HepG2 (cell line): ENCODE measurements at regions not wholly inside any gene's neighbourhood (a gene's known extent, or its start where the extent isn't known, plus 50 kb on each side); places are given as distances from the start of the nearest gene placed in this dataset.

Experiments used
- ATAC-seq: fragments of 200-7000 bp; cut with Tn5 transposase; 3 replicates; pipeline ENCODE4 v1.9.1; 2020; ENCODE audit warnings: mild to moderate bottlenecking, moderate library complexity
- BruUV-seq: library from RNA; stranded (reverse); fragments of 400-500 nt; replicated peaks from 2 replicates; lab custom pipeline; 2021; lab: Mats Ljungman, UMichigan
- CTCF ChIA-PET: fragments of 300-600 bp; formaldehyde crosslinking; extraction: SDS; loops from one replicate; lab custom pipeline; 2021; ENCODE audit warnings: low total read pairs, inconsistent platforms, low intra/inter-chr PET ratio; lab: Yijun Ruan, JAX
- POLR2A ChIA-PET: fragments of 350-600 bp; sonication (Branson Sonifier 250); formaldehyde crosslinking; loops from one replicate; lab custom pipeline; 2020; ENCODE audit warnings: antibody characterized with exemption, inconsistent platforms; lab: Yijun Ruan, JAX
- DNase-seq: peaks from one replicate; pipeline ENCODE4 v3.0.0-alpha.2; 2015; ENCODE audit warnings: low spot score
- FAIRE-seq: peaks from 3 replicates; lab custom pipeline; 2011; peaks lifted over from hg19 to GRCh38; lab: Jason Lieb, UNC
- H2AFZ ChIP-seq: one replicate; pipeline ENCODE4 v1.6.1; 2011; ENCODE audit warnings: low read length, inconsistent platforms
- H3K27ac ChIP-seq: fragments of 300-600 bp; 3 replicates; pipeline ENCODE4 v1.8.0; 2011; ENCODE audit warnings: mixed run types, mild to moderate bottlenecking, mixed read lengths, low read length, inconsistent platforms; ENCODE audit not compliant: insufficient read depth; ENCODE audit errors: extremely low read length
- H3K27me3 ChIP-seq, 2 experiments: fragments of 200-600 bp in 1 of 2; 2 replicates in 1 of 2; 3 replicates in 1 of 2; pipeline versions ENCODE4 v1.6.0 to v1.8.0; 2011; ENCODE audit warnings: low read length in 2 of 2, mild to moderate bottlenecking in 2 of 2, moderate library complexity in 2 of 2, inconsistent platforms in 1 of 2; ENCODE audit not compliant: insufficient read depth in 2 of 2, control insufficient read depth in 1 of 2
- H3K36me3 ChIP-seq, 2 experiments: fragments of 200-600 bp in 1 of 2; replicated peaks in 1 of 2; 2 replicates in 1 of 2; 3 replicates in 1 of 2; pipeline versions ENCODE4 v1.5.1 to v1.8.0; 2011; ENCODE audit warnings: low read length in 2 of 2, inconsistent platforms in 1 of 2; ENCODE audit not compliant: insufficient read depth in 2 of 2, control insufficient read depth in 1 of 2
- H3K4me1 ChIP-seq: 2 replicates; pipeline ENCODE4 v1.5.1; 2012; ENCODE audit warnings: low read length, inconsistent platforms; ENCODE audit not compliant: insufficient read depth
- H3K4me2 ChIP-seq: 2 replicates; pipeline ENCODE4 v1.6.0; 2011; ENCODE audit warnings: low read depth, low read length, inconsistent platforms
- H3K4me3 ChIP-seq, 3 experiments: fragments of 200-600 bp in 1 of 3; sonication (generic), shearing (Covaris generic) in 1 of 3; replicated peaks in 1 of 3; 2 replicates each; pipeline ENCODE4 v1.5.1; 2011 to 2016; ENCODE audit warnings: low read length in 3 of 3, inconsistent platforms in 2 of 3, low read depth in 2 of 3, mild to moderate bottlenecking in 2 of 3, control low read depth in 1 of 3, mixed read lengths in 1 of 3; ENCODE audit not compliant: insufficient read depth in 1 of 3
- H3K79me2 ChIP-seq: one replicate; pipeline ENCODE4 v1.6.1; 2011; ENCODE audit warnings: low read length, inconsistent platforms; ENCODE audit not compliant: insufficient read depth
- H3K9ac ChIP-seq: 2 replicates; pipeline ENCODE4 v1.6.0; 2011; ENCODE audit warnings: mild to moderate bottlenecking, low read depth, low read length, inconsistent platforms; ENCODE audit not compliant: insufficient read depth
- H3K9me3 ChIP-seq: 2 replicates; pipeline ENCODE4 v1.5.1; 2012; ENCODE audit warnings: mild to moderate bottlenecking, low read length
- H4K20me1 ChIP-seq: 2 replicates; pipeline ENCODE4 v1.6.0; 2011; ENCODE audit warnings: inconsistent platforms, mild to moderate bottlenecking, low read length, moderate library complexity; ENCODE audit not compliant: insufficient read depth
- CEBPB ChIP-seq: IDR thresholded peaks from 2 replicates; pipeline ENCODE4 v1.6.1; 2011; ENCODE audit warnings: low read depth, low read length, improper control_type of control experiment, borderline replicate concordance
- KDM5A ChIP-seq: fragments of 200-600 bp; sonication (generic); IDR thresholded peaks from 2 replicates; pipeline ENCODE4 v1.7.0; 2018; ENCODE audit warnings: antibody characterized with exemption, mild to moderate bottlenecking, low read length, borderline replicate concordance
- POLR2A ChIP-seq, 2 experiments: IDR thresholded peaks; 2 replicates each; pipeline ENCODE4 v1.6.1; 2011; ENCODE audit warnings: low read depth in 2 of 2, low read length in 2 of 2, mild to moderate bottlenecking in 1 of 2, moderate library complexity in 1 of 2; ENCODE audit not compliant: insufficient read depth in 1 of 2
- RFXAP ChIP-seq: sonication (generic); formaldehyde crosslinking; IDR thresholded peaks from 2 replicates; pipeline ENCODE4 v1.4.0; 2020; ENCODE audit warnings: missing genetic modification reagents, borderline replicate concordance
- SIX1 ChIP-seq: sonication (generic); formaldehyde crosslinking; IDR thresholded peaks from 2 replicates; pipeline ENCODE4 v1.4.0; 2020; ENCODE audit warnings: missing genetic modification reagents, borderline replicate concordance
- STAT5B ChIP-seq: sonication (generic); formaldehyde crosslinking; IDR thresholded peaks from 2 replicates; pipeline ENCODE4 v1.4.0; 2020; ENCODE audit warnings: missing genetic modification reagents
- ZNF230 ChIP-seq: sonication (generic); formaldehyde crosslinking; IDR thresholded peaks from 2 replicates; pipeline ENCODE4 v1.4.0; 2020; ENCODE audit warnings: mild to moderate bottlenecking, missing genetic modification reagents
- ZNF432 ChIP-seq: sonication (generic); formaldehyde crosslinking; IDR thresholded peaks from 2 replicates; pipeline ENCODE4 v1.5.0; 2020; ENCODE audit warnings: missing genetic modification reagents, mild to moderate bottlenecking, borderline replicate concordance
- WGBS: methylation state at CpG from one replicate; pipeline ENCODE4 v1.1.6; 2017; ENCODE audit warnings: low lambda C conversion rate; 5-methylcytosine and 5-hydroxymethylcytosine counted together
- in situ Hi-C: cut with HindIII; loops from 2 replicates; pipeline ENCODE4 v1.10.0; 2017; ENCODE audit warnings: low pct_unique_long_range_greater_than_20kb; ENCODE audit not compliant: extremely low pct_ligation_motif_present
- intact Hi-C: fragments of 100-400 bp; cut with micrococcal nuclease; formaldehyde crosslinking; loops from one replicate; pipeline ENCODE4 v1.10.0; 2022; ENCODE audit not compliant: unreplicated experiment

DNA sequence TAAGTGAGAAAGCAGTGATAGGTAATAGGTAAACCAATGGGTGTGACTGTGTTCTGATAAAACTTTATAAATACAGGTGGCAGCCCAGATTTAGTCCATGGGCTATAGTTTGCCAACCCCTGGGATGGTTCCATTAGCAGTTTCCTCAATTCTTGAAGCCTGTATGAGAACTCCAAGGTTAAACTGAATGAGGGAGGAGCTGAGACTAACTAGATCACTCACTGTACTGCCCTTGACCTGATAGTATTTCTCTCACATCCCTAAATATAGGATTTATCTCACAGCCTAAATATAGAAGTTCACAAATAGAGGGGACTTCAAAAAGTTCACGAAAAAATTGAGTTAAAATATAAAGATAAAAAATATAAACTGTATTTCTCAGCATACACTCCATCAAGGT, 439.6 kb upstream of the CCDC196 start (continued):
- no peak for TF ChIP-seq ZNF432 (CRISPR knock-in tag)
- TF ChIP-seq KDM5A, result no peak
- TF ChIP-seq, all 625 proteins: peak for 0

- TF ChIP-seq STAT5B (CRISPR knock-in tag) (no peak), RFXAP (CRISPR knock-in tag) (no peak)
- in situ Hi-C loops, result no loop called here
These were observed 429.8 kb upstream of the CCDC196 start for GRCh38 chr14:66056268-66056907.

DNA sequence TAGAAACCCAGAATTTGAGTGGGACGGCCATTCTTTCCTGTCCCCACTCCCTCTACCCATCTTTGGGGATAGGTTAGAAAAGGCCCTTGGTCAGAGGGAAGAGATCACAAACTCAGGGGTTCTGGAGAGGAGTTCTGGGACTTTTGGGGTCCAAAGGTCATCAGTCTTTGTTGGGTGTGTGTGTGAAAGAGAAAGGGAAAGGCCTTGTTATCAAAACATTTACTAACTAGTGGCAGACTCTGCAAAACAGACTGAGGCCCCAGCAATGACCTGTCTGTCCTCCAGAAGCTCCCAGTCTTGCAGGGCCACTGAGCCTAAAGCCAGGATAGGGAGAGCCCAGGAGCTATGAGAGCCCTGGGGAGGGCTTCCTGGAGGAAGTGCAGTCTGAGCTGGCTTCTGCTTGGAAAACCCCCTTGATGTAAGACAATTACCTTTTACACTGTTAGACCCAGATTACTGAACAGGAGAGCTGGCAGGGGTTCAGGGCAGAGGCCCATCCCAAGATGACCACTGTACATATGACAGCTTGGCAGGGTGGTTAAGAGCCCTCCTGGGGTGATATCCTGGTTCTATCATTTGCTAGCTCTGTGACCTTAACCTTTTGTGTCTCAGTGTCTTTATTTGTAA, 429.1 kb upstream of the CCDC196 start:
- POLR2A ChIA-PET, result no interaction called here
- no peak overlapping the region for H3K4me2 ChIP-seq

More at GRCh38 chr14:66056268-66056907, 429.8 kb upstream of the CCDC196 start:
- 2% methylated on average over 5 of the region's 5 CpGs for WGBS
- DNase-seq (no peak), ATAC-seq (no peak), FAIRE-seq (no peak)
- no peak overlapping the region for H3K9ac ChIP-seq
- H3K79me2 ChIP-seq, result no peaks in the 10 kb centered on the region
- BruUV-seq, result no TSS peak
- H4K20me1 ChIP-seq, result no peaks in the 10 kb centered on the region
- no peaks in the 10 kb centered on the region for H3K4me1 ChIP-seq
- H3K4me3 ChIP-seq, result no peak overlapping the region
- intact Hi-C loops, result no loop called here
- H2AFZ ChIP-seq, result no peak overlapping the region
- CTCF ChIA-PET, result no interaction called here
- H3K27me3 ChIP-seq, result no peaks in the 10 kb centered on the region; a peak in 1 of 5 replicates
- H3K4me2 ChIP-seq, result no peak overlapping the region
- no peak overlapping the region for H3K27ac ChIP-seq
- H3K9me3 ChIP-seq, result no peaks in the 10 kb centered on the region
- POLR2A ChIA-PET, result no interaction called here
- H3K36me3 ChIP-seq, result no peaks in the 10 kb centered on the region

More for the DNA sequence above, 429.1 kb upstream of the CCDC196 start:
- Histone ChIP-seq H2AFZ (no peak overlapping the region), H4K20me1 (no peaks in the 10 kb centered on the region), H3K27me3 (no peaks in the 10 kb centered on the region; a peak in 1 of 5 replicates), H3K4me3 (no peak overlapping the region), H3K9ac (no peak overlapping the region), H3K27ac (no peak overlapping the region), H3K9me3 (no peaks in the 10 kb centered on the region), H3K36me3 (no peaks in the 10 kb centered on the region), H3K79me2 (no peaks in the 10 kb centered on the region), H3K4me1 (no peaks in the 10 kb centered on the region)
- DNase-seq (no peak), FAIRE-seq (no peak), ATAC-seq (no peak)
- WGBS, result 50% methylated on average over 1 of the region's 1 CpG
- intact Hi-C loops (no loop called here), in situ Hi-C loops (no loop called here)
- no TSS peak for BruUV-seq
- CTCF ChIA-PET, result no interaction called here
- TF ChIP-seq SIX1 (no peak), CEBPB (no peak), ZNF230 (CRISPR knock-in tag) (no peak), POLR2A (IDR thresholded peaks at IDR 0.05; ENCODE audit: insufficient read depth in 1 of 2, low read depth in 2 of 2, low read length in 2 of 2) (no peak)
